ENCODE measurements at regions not wholly inside any gene's neighbourhood (a gene's known extent, or its start where the extent isn't known, plus 50 kb on each side); places are given as distances from the start of the nearest gene placed in this dataset.
A peak's percentile ranks its signal among the peaks of the same experiment; 100 is the strongest.

GRCh38 chrX:9196961-9197640 is 163.2 kb upstream of the FAM9B start:
- Histone ChIP-seq H3K27ac (ENCODE audit: low read length) (no peak overlapping the region), H3K4me3 (ENCODE audit: low read length) (no peak overlapping the region), H3K9me3 (ENCODE audit: control insufficient read depth, low read length) (no peaks in the 10 kb centered on the region), H3K27me3 (ENCODE audit: control insufficient read depth, insufficient read depth) (no peaks in the 10 kb centered on the region), H3K4me1 (ENCODE audit: control insufficient read depth, insufficient read depth, low read length) (no peaks in the 10 kb centered on the region)
- WGBS: 33% methylated on average over 6 of the region's 6 CpGs
- DNase-seq (no peak), ATAC-seq (no peak)
- intact Hi-C loops (cut with DNase I): no loop called here

GRCh38 chrX:9204560-9204959 is 170.6 kb upstream of the FAM9B start:
- H3K9me3 ChIP-seq (ENCODE audit: control insufficient read depth, low read length): no peaks in the 10 kb centered on the region
- no peak overlapping the region for H3K4me3 ChIP-seq (ENCODE audit: low read length)
- no peak overlapping the region for H3K27ac ChIP-seq (ENCODE audit: low read length)
- no peaks in the 10 kb centered on the region for H3K27me3 ChIP-seq (ENCODE audit: control insufficient read depth, insufficient read depth)
- ATAC-seq: no peak
- no peaks in the 10 kb centered on the region for H3K4me1 ChIP-seq (ENCODE audit: control insufficient read depth, insufficient read depth, low read length)
- no peak for DNase-seq
- intact Hi-C loops (cut with DNase I): no loop called here
- 66% methylated on average over 4 of the region's 4 CpGs for WGBS

- no peak for DNase-seq
- H3K4me1 ChIP-seq (ENCODE audit: control insufficient read depth, insufficient read depth, low read length): no peaks in the 10 kb centered on the region
- no peaks in the 10 kb centered on the region for H3K27me3 ChIP-seq (ENCODE audit: control insufficient read depth, insufficient read depth)
- no peaks in the 10 kb centered on the region for H3K9me3 ChIP-seq (ENCODE audit: control insufficient read depth, low read length)
- H3K27ac ChIP-seq (ENCODE audit: low read length): no peak overlapping the region
- ATAC-seq: no peak
- no peak overlapping the region for H3K4me3 ChIP-seq (ENCODE audit: low read length)
- 79% methylated on average over 8 of the region's 8 CpGs for WGBS
- intact Hi-C loops (cut with DNase I): no loop called here
Observed at GRCh38 chrX:9205599-9206223, 171.8 kb upstream of the FAM9B start.

GRCh38 chrX:9207142-9207541 is 173.2 kb upstream of the FAM9B start:
- intact Hi-C loops (cut with DNase I): no loop called here
- Histone ChIP-seq H3K4me3 (ENCODE audit: low read length) (no peak overlapping the region), H3K4me1 (ENCODE audit: control insufficient read depth, insufficient read depth, low read length) (no peaks in the 10 kb centered on the region), H3K27me3 (ENCODE audit: control insufficient read depth, insufficient read depth) (no peaks in the 10 kb centered on the region), H3K9me3 (ENCODE audit: control insufficient read depth, low read length) (no peaks in the 10 kb centered on the region), H3K27ac (ENCODE audit: low read length) (no peak overlapping the region)
- WGBS: 4% methylated on average over 12 of the region's 12 CpGs
- ATAC-seq: peak in 1 of 2 donors; percentile 59
- peak in 2 of 3 donors; percentile 58 to 62 for DNase-seq

- 77% methylated on average over 7 of the region's 7 CpGs for WGBS
- intact Hi-C loops (cut with DNase I): no loop called here
- no peak for DNase-seq
Observed at GRCh38 chrX:9211269-9211668, 177.3 kb upstream of the FAM9B start.

GRCh38 chrX:9221781-9222180 is 187.9 kb upstream of the FAM9B start:
- intact Hi-C loops (cut with DNase I): no loop called here
- ATAC-seq: no peak
- no peak overlapping the region for H3K27ac ChIP-seq (ENCODE audit: low read length)
- WGBS: 76% methylated on average over 5 of the region's 5 CpGs
- H3K9me3 ChIP-seq (ENCODE audit: control insufficient read depth, low read length): no peaks in the 10 kb centered on the region
- H3K4me3 ChIP-seq (ENCODE audit: low read length): no peak overlapping the region
- no peak for DNase-seq
- no peaks in the 10 kb centered on the region for H3K27me3 ChIP-seq (ENCODE audit: control insufficient read depth, insufficient read depth)
- H3K4me1 ChIP-seq (ENCODE audit: control insufficient read depth, insufficient read depth, low read length): no peaks in the 10 kb centered on the region

More at GRCh38 chrX:9211269-9211668, 177.3 kb upstream of the FAM9B start:
- Histone ChIP-seq H3K27me3 (ENCODE audit: control insufficient read depth, insufficient read depth) (no peaks in the 10 kb centered on the region), H3K4me1 (ENCODE audit: control insufficient read depth, insufficient read depth, low read length) (no peaks in the 10 kb centered on the region), H3K9me3 (ENCODE audit: control insufficient read depth, low read length) (no peaks in the 10 kb centered on the region), H3K4me3 (ENCODE audit: low read length) (no peak overlapping the region), H3K27ac (ENCODE audit: low read length) (no peak overlapping the region)
- no peak for ATAC-seq

- 79% methylated on average over 9 of the region's 9 CpGs for WGBS
- Histone ChIP-seq H3K27ac (ENCODE audit: low read length) (no peak overlapping the region), H3K4me1 (ENCODE audit: control insufficient read depth, insufficient read depth, low read length) (no peaks in the 10 kb centered on the region), H3K27me3 (ENCODE audit: control insufficient read depth, insufficient read depth) (no peaks in the 10 kb centered on the region), H3K9me3 (ENCODE audit: control insufficient read depth, low read length) (no peaks in the 10 kb centered on the region), H3K4me3 (ENCODE audit: low read length) (no peak overlapping the region)
- DNase-seq (no peak), ATAC-seq (no peak)
- intact Hi-C loops (cut with DNase I): no loop called here
Observed at GRCh38 chrX:9222299-9222698, 188.4 kb upstream of the FAM9B start.

- ATAC-seq: no peak
- DNase-seq: no peak
Observed at GRCh38 chrX:9227276-9227675, 193.3 kb upstream of the FAM9B start.

GRCh38 chrX:9231491-9231890 is 197.6 kb upstream of the FAM9B start:
- ATAC-seq: no peak
- WGBS: 89% methylated on average over 5 of the region's 5 CpGs
- no peak overlapping the region for H3K27ac ChIP-seq (ENCODE audit: low read length)
- H3K4me1 ChIP-seq (ENCODE audit: control insufficient read depth, insufficient read depth, low read length): no peaks in the 10 kb centered on the region
- H3K9me3 ChIP-seq (ENCODE audit: control insufficient read depth, low read length): no peaks in the 10 kb centered on the region
- H3K4me3 ChIP-seq (ENCODE audit: low read length): no peak overlapping the region
- H3K27me3 ChIP-seq (ENCODE audit: control insufficient read depth, insufficient read depth): no peaks in the 10 kb centered on the region
- no peak for DNase-seq
- intact Hi-C loops (cut with DNase I): no loop called here

More at GRCh38 chrX:9227276-9227675, 193.3 kb upstream of the FAM9B start:
- H3K27ac ChIP-seq (ENCODE audit: low read length): no peak overlapping the region
- 93% methylated on average over 6 of the region's 6 CpGs for WGBS
- intact Hi-C loops (cut with DNase I): no loop called here
- H3K9me3 ChIP-seq (ENCODE audit: control insufficient read depth, low read length): no peaks in the 10 kb centered on the region
- H3K27me3 ChIP-seq (ENCODE audit: control insufficient read depth, insufficient read depth): no peaks in the 10 kb centered on the region
- no peak overlapping the region for H3K4me3 ChIP-seq (ENCODE audit: low read length)
- no peaks in the 10 kb centered on the region for H3K4me1 ChIP-seq (ENCODE audit: control insufficient read depth, insufficient read depth, low read length)

GRCh38 chrX:9233141-9233540 is 199.2 kb upstream of the FAM9B start:
- Histone ChIP-seq H3K4me1 (ENCODE audit: control insufficient read depth, insufficient read depth, low read length) (no peaks in the 10 kb centered on the region), H3K27ac (ENCODE audit: low read length) (no peak overlapping the region), H3K4me3 (ENCODE audit: low read length) (no peak overlapping the region), H3K27me3 (ENCODE audit: control insufficient read depth, insufficient read depth) (no peaks in the 10 kb centered on the region), H3K9me3 (ENCODE audit: control insufficient read depth, low read length) (no peaks in the 10 kb centered on the region)
- 21% methylated on average over 5 of the region's 5 CpGs for WGBS
- DNase-seq (no peak), ATAC-seq (no peak)
- intact Hi-C loops (cut with DNase I): no loop called here

- intact Hi-C loops (cut with DNase I): no loop called here
- ATAC-seq (no peak), DNase-seq (no peak)
- Histone ChIP-seq H3K9me3 (ENCODE audit: control insufficient read depth, low read length) (no peaks in the 10 kb centered on the region), H3K4me3 (ENCODE audit: low read length) (no peak overlapping the region), H3K4me1 (ENCODE audit: control insufficient read depth, insufficient read depth, low read length) (no peaks in the 10 kb centered on the region), H3K27ac (ENCODE audit: low read length) (no peak overlapping the region), H3K27me3 (ENCODE audit: control insufficient read depth, insufficient read depth) (no peaks in the 10 kb centered on the region)
- 68% methylated on average over 3 of the region's 3 CpGs for WGBS
Observed at GRCh38 chrX:9234315-9234714, 200.4 kb upstream of the FAM9B start.
